IMR-90 (cell line): ENCODE measurements at regions not wholly inside any gene's neighbourhood (a gene's known extent, or its start where the extent isn't known, plus 50 kb on each side); places are given as distances from the start of the nearest gene placed in this dataset.

Source experiments
- ATAC-seq: fragments of 200-7000 bp; cut with Tn5 transposase; 2 replicates; pipeline ENCODE4 v1.9.1; 2020; ENCODE audit warnings: low read depth, mild to moderate bottlenecking, moderate library complexity
- BruUV-seq: library from RNA; stranded (reverse); fragments of 400-500 nt; replicated peaks from 2 replicates; lab custom pipeline; 2021; lab: Mats Ljungman, UMichigan
- CTCF ChIA-PET: fragments of 300-600 bp; formaldehyde crosslinking; extraction: SDS; loops from one replicate; lab custom pipeline; 2021; ENCODE audit warnings: antibody characterized with exemption; lab: Yijun Ruan, JAX
- POLR2A ChIA-PET: fragments of 300-600 bp; sonication (Branson Sonifier 250); formaldehyde crosslinking; loops from one replicate; lab custom pipeline; 2022; ENCODE audit warnings: antibody characterized with exemption; ENCODE audit not compliant: unreplicated experiment; lab: Charles Lee
- DNase-seq: peaks from one replicate; pipeline ENCODE4 v3.0.0; 2013
- H2AFZ ChIP-seq: replicated peaks from 2 replicates; pipeline ENCODE3; 2013; ENCODE audit warnings: low read length, mild to moderate bottlenecking; ENCODE audit not compliant: poor library complexity
- H2AK5ac ChIP-seq: 2 replicates; pipeline ENCODE4 v1.6.1; 2013; ENCODE audit warnings: low read depth, low read length, inconsistent platforms
- H2AK9ac ChIP-seq: replicated peaks from 2 replicates; pipeline ENCODE3; 2013; ENCODE audit warnings: mild to moderate bottlenecking, low read depth, low read length, moderate library complexity; ENCODE audit not compliant: poor library complexity
- H2BK120ac ChIP-seq: 2 replicates; pipeline ENCODE4 v1.6.1; 2013; ENCODE audit warnings: low read depth, low read length, inconsistent platforms
- H2BK15ac ChIP-seq: 3 replicates; pipeline ENCODE4 v1.6.1; 2013; ENCODE audit warnings: low read depth, low read length, inconsistent platforms
- H2BK20ac ChIP-seq: 2 replicates; pipeline ENCODE4 v1.6.1; 2013; ENCODE audit warnings: low read depth, mild to moderate bottlenecking, inconsistent platforms, low read length, moderate library complexity
- H2BK5ac ChIP-seq: 2 replicates; pipeline ENCODE4 v1.6.1; 2013; ENCODE audit warnings: mild to moderate bottlenecking, low read depth, low read length, inconsistent platforms; ENCODE audit not compliant: poor library complexity, severe bottlenecking
- H3K14ac ChIP-seq: replicated peaks from 2 replicates; pipeline ENCODE4 v1.6.1; 2013; ENCODE audit warnings: low read depth, low read length, inconsistent platforms
- H3K18ac ChIP-seq: 2 replicates; pipeline ENCODE4 v1.6.1; 2013; ENCODE audit warnings: low read depth, low read length, control low read depth
- H3K23ac ChIP-seq: 2 replicates; pipeline ENCODE4 v1.6.1; 2013; ENCODE audit warnings: low read depth, low read length, inconsistent platforms
- H3K27ac ChIP-seq: 2 replicates; pipeline ENCODE4 v1.5.1; 2013; ENCODE audit warnings: mild to moderate bottlenecking, control low read depth, low read length; ENCODE audit not compliant: insufficient read depth
- H3K27me3 ChIP-seq: 2 replicates; pipeline ENCODE4 v1.6.1; 2013; ENCODE audit warnings: low read length; ENCODE audit not compliant: control insufficient read depth, insufficient read depth
- H3K36me3 ChIP-seq: 2 replicates; pipeline ENCODE4 v1.6.1; 2013; ENCODE audit warnings: low read length, mixed read lengths; ENCODE audit not compliant: control insufficient read depth, insufficient read depth
- H3K4ac ChIP-seq: 2 replicates; pipeline ENCODE4 v1.6.1; 2013; ENCODE audit warnings: low read depth, low read length, inconsistent platforms
- H3K4me1 ChIP-seq: 2 replicates; pipeline ENCODE4 v1.6.1; 2013; ENCODE audit warnings: low read length, mixed read lengths; ENCODE audit not compliant: control insufficient read depth, insufficient read depth
- H3K4me2 ChIP-seq: 2 replicates; pipeline ENCODE4 v1.6.1; 2013; ENCODE audit warnings: low read depth, mild to moderate bottlenecking, control low read depth, low read length, moderate library complexity
- H3K4me3 ChIP-seq: 2 replicates; pipeline ENCODE4 v1.5.1; 2013; ENCODE audit warnings: low read depth, mild to moderate bottlenecking, control low read depth, low read length, moderate library complexity; ENCODE audit not compliant: insufficient read depth
- H3K56ac ChIP-seq: 2 replicates; pipeline ENCODE4 v1.6.1; 2013; ENCODE audit warnings: low read length, inconsistent platforms; ENCODE audit not compliant: insufficient read depth; ENCODE audit errors: extremely low read depth
- H3K79me1 ChIP-seq, 2 experiments: 2 replicates each; pipeline ENCODE4 v1.6.1; 2013; ENCODE audit warnings: low read length in 2 of 2, inconsistent platforms in 1 of 2, low read depth in 1 of 2
- H3K9ac ChIP-seq: 2 replicates; pipeline ENCODE4 v1.6.1; 2013; ENCODE audit warnings: low read depth, low read length, control low read depth
- H3K9me1 ChIP-seq: 2 replicates; pipeline ENCODE4 v1.6.1; 2013; ENCODE audit warnings: low read length, inconsistent platforms; ENCODE audit not compliant: insufficient read depth
- H3K9me3 ChIP-seq: 2 replicates; pipeline ENCODE4 v1.6.1; 2013; ENCODE audit warnings: low read length; ENCODE audit not compliant: control insufficient read depth, insufficient read depth
- H4K20me1 ChIP-seq: 2 replicates; pipeline ENCODE4 v1.6.1; 2013; ENCODE audit warnings: low read length, inconsistent platforms; ENCODE audit not compliant: insufficient read depth
- H4K5ac ChIP-seq: 2 replicates; pipeline ENCODE4 v1.6.1; 2013; ENCODE audit warnings: mild to moderate bottlenecking, low read depth, low read length, control low read depth
- H4K8ac ChIP-seq, 2 experiments: 2 replicates each; pipeline ENCODE4 v1.6.1; 2013; ENCODE audit warnings: low read depth in 2 of 2, low read length in 2 of 2, control low read depth in 1 of 2, inconsistent platforms in 1 of 2
- H4K91ac ChIP-seq: 2 replicates; pipeline ENCODE4 v1.6.1; 2013; ENCODE audit warnings: low read depth, low read length, inconsistent platforms; ENCODE audit not compliant: insufficient read depth
- CHD1 ChIP-seq: IDR thresholded peaks from 2 replicates; pipeline ENCODE4 v1.6.1; 2012; ENCODE audit warnings: low read depth, low read length, improper control_type of control experiment
- CTCF ChIP-seq: conservative IDR thresholded peaks from 2 replicates; pipeline ENCODE4 v1.5.1; 2012; ENCODE audit warnings: mild to moderate bottlenecking, low read depth, low read length, improper control_type of control experiment
- FOS ChIP-seq: fragments of 150-350 bp; IDR thresholded peaks from 2 replicates; pipeline ENCODE4 v1.6.1; 2016; ENCODE audit warnings: low read depth, low read length
- MAFK ChIP-seq: IDR thresholded peaks from 2 replicates; pipeline ENCODE4 v1.6.1; 2012; ENCODE audit warnings: low read depth, low read length, improper control_type of control experiment
- NFE2L2 ChIP-seq: fragments of 150-350 bp; IDR thresholded peaks from 2 replicates; pipeline ENCODE4 v1.6.1; 2016; ENCODE audit warnings: low read depth, mild to moderate bottlenecking, low read length
- POLR2A ChIP-seq: IDR thresholded peaks from 2 replicates; pipeline ENCODE4 v1.6.1; 2012; ENCODE audit warnings: mild to moderate bottlenecking, low read depth, low read length
- RAD21 ChIP-seq: IDR thresholded peaks from 2 replicates; pipeline ENCODE4 v1.6.1; 2012; ENCODE audit warnings: low read length, improper control_type of control experiment
- RCOR1 ChIP-seq: IDR thresholded peaks from 2 replicates; pipeline ENCODE4 v1.6.1; 2012; ENCODE audit warnings: mild to moderate bottlenecking, low read length, improper control_type of control experiment; ENCODE audit not compliant: insufficient replicate concordance
- SMC3 ChIP-seq: fragments of 150-350 bp; IDR thresholded peaks from 2 replicates; pipeline ENCODE4 v1.6.1; 2016; ENCODE audit warnings: low read depth, mild to moderate bottlenecking, antibody characterized with exemption, low read length, moderate library complexity
- WGBS, 2 experiments: methylation state at CpG; one replicate each; pipeline versions ENCODE4 v1.1.5 to v1.1.7; 2013; ENCODE audit warnings: missing lambda C conversion rate in 2 of 2; ENCODE audit not compliant: insufficient read length in 1 of 2; ENCODE audit errors: extremely low coverage in 2 of 2; 5-methylcytosine and 5-hydroxymethylcytosine counted together
- dilution Hi-C: fragments of 300-500 bp; cut with HindIII; formaldehyde crosslinking; loops from one replicate; pipeline ENCODE4 v1.14.3; 2018; ENCODE audit warnings: low sequenced_read_pairs; ENCODE audit not compliant: unreplicated experiment
- in situ Hi-C: fragments of 300-500 bp; cut with MboI; formaldehyde crosslinking; loops from 3 replicates; pipeline ENCODE4 v1.14.3; 2019; ENCODE audit warnings: low sequenced_read_pairs, inconsistent platforms, mixed read lengths
- intact Hi-C: fragments of 100-400 bp; cut with micrococcal nuclease; formaldehyde crosslinking; loops from 2 replicates; pipeline ENCODE4 v1.10.0; 2022

- Histone ChIP-seq H3K4me1 (no peaks in the 10 kb centered on the region), H4K91ac (no peak overlapping the region), H3K27ac (no peak overlapping the region), H3K9me3 (peaks cover 9% of the 10 kb centered on the region; the same call in 1 of the 2 replicates), H2BK5ac (no peak overlapping the region), H3K9ac (no peak overlapping the region), H3K4me2 (no peak overlapping the region), H3K14ac (no peak overlapping the region), H2AK9ac (no peak overlapping the region), H4K20me1 (no peaks in the 10 kb centered on the region), H2AFZ (no peak overlapping the region), H3K56ac (no peak overlapping the region), H4K5ac (no peak overlapping the region), H2BK15ac (no peak overlapping the region), H3K36me3 (no peaks in the 10 kb centered on the region), H3K4ac (no peak overlapping the region), H3K4me3 (no peak overlapping the region), H3K9me1 (no peaks in the 10 kb centered on the region), H4K8ac (no peak overlapping the region), H3K79me1 (no peaks in the 10 kb centered on the region), H3K27me3 (no peaks in the 10 kb centered on the region), H2BK120ac (no peak overlapping the region), H3K23ac (no peak overlapping the region), H3K18ac (no peak overlapping the region), H2BK20ac (no peak overlapping the region), H2AK5ac (no peak overlapping the region)
- ATAC-seq, result no peak
- intact Hi-C loops, result no loop called here
- ChIA-PET CTCF (no interaction called here), POLR2A (no interaction called here)
- dilution Hi-C loops, result no loop called here
- no TSS peak for BruUV-seq
- WGBS, 2 experiments, result 61% methylated on average over 4 of the region's 7 CpGs; no CpG with 5 or more reads in 1 of the 2 experiments
- no peak for TF ChIP-seq CHD1
- no peak for TF ChIP-seq NFE2L2
- TF ChIP-seq RCOR1, result no peak
- no peak for TF ChIP-seq FOS
- no peak for TF ChIP-seq CTCF
- no peak for TF ChIP-seq POLR2A
- TF ChIP-seq MAFK, result no peak
- no peak for TF ChIP-seq SMC3
- no peak for TF ChIP-seq RAD21
- DNase-seq, result no peak
- in situ Hi-C loops, result no loop called here
These were observed 430.6 kb downstream of the BUD13 start for GRCh38 chr11:116342148-116342547.
